Left lobe of liver (tissue), 2 donors: ENCODE measurements at regions not wholly inside any gene's neighbourhood (a gene's known extent, or its start where the extent isn't known, plus 50 kb on each side); places are given as distances from the start of the nearest gene placed in this dataset.
"Not testable (repeated sequence)": the region's sequence is repeated elsewhere in the genome, so short reads cannot be mapped to it uniquely, and the experiment has no call there.

ENCODE experiments used
- ATAC-seq: fragments of 200-7000 bp; cut with Tn5 transposase; one replicate; pipeline ENCODE4 v1.9.1; 2020; ENCODE audit warnings: mild to moderate bottlenecking, moderate library complexity
- DNase-seq: peaks from one replicate; pipeline ENCODE4 v3.0.0-alpha.2; 2020; ENCODE audit warnings: low spot score
- donor health status: DM: no; HTN: no; CAD: no; lungs with moderate emphysema.
- donor health status: DM: no; HTN: yes; CAD: no.

DNA sequence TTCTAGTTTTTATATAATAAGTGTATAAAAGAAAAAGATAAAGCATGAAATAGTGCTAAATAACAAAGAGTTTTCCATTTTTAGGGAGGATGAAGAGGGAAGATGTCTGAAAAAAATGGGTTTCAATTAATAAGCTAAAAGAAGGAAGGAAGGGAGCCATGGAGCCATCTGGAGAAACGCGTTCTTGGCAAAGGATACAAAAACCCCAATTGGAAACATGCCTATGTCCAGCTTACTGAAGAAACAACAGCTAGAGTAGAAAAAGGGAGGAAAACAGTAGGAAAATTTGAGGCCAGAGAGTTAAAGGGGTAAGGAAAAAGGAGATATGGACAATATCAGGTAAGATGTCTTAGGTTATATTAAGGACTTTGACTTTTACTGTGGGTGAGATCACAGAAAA, 416.2 kb upstream of the GHITM start:
- ATAC-seq (no peak), DNase-seq (no peak)

DNA sequence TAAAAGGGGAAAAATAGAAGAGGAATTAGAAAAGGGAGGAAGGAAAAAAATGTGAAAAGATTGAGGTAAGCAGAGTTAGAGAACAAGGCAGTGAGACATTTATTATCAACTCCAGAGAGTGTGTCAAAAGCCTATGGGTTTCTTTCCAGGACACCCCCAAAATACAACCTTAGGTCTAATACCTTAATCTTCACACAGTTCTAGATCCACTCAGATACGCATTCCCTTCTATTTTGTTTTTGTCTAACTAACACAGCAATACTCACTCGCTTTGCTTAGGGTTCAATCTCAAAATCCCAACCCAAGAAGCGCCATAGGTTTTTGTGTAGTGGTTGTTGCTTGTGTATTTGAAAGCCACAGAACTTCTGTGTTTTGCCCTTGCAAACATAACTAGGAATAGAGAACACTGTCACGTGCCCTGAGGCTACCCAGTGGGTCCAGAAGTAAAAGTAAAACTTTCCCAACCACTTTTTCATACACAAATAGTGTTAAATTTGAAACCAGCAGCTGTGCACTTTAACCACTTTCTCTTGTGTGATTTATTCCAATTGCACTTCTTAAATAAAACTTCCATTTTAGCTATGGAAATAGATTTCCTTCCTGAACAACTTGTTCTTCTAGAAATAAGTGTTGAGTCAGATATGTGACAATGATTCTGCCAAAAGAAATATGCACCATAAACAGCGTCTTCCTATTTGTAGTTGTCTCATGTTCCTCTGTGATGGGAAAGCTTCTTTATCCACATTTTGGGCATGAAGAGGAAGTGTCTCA, 414.7 kb upstream of the GHITM start:
- no peak for DNase-seq

DNA sequence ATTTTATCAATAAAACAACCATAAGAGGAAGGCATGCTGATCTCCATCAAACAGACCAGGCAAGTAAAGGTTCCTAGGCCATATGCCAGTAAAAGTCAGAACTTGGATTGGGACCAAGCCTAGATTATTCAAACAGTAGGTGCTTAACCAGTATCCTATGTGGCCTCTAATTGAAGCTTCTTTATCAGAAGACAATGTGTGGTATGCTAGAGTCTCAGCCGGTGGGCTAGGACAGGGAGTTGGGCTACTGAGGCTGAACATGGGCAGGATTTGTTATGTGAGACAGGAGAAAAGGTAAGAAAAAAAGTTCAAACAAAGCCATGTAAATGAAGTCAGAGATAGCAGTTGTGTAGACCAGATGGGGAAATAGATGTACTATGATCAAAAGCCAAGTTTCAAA, 413.7 kb upstream of the GHITM start:
- no peak for ATAC-seq
- no peak for DNase-seq

More for the DNA sequence above, 414.7 kb upstream of the GHITM start:
- no peak for ATAC-seq

DNA sequence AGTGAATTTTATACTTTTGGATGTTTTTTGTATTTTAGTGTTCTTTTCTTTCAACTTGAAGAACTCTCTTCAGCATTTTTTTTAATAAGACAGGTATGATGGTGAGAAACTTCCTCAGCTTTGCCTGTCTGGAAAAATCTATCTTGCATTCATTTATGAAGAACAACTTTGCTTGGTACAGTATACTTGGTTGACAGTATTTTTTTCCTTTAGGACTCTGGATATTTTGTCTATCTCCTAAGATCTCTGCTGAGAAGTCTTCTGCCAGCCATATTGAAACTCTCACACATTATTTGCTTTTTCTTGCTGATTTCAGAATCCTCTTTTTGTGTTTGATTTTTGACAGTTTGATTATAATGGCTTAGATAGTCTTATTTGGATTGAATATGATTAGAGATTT, 405.0 kb upstream of the GHITM start:
- no peak for ATAC-seq
- no peak for DNase-seq

DNA sequence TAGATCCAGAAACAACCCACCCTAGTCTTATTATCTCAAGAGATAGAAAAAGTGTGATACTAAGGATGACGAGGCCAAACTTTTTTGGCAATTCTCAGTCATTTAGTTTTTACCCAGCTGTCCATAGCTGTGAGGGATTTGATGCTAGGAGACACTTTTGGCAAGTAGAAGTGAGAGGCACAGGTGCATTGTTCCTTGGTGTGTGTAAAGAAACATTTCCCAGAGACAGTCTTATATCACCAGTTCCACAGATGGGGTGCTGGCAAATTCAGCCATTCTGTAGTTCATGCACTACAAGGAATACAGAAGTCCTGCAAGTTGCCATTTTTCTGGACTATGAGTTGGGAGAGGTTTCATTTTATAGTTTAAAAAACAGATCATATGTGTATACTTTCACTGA, 403.3 kb upstream of the GHITM start:
- ATAC-seq (no peak), DNase-seq (no peak)

DNA sequence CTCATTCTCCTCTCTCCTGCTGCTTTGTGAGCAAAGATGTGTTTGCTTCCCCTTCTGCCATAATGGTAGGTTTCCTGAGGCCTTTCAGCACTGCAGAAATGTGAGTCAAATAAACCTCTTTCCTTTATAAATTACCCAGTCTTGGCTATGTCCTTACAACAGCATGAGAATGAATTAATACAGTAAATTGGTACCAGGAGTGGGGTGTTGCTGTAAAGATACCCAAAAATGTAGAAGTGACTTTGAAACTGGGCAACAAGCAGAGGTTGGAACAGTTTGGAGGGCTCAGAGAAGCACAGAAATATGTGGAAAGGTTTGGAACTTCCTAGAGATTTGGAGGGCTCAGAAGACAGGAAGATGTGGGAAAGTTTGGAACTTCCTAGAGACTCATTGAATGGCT, 388.7 kb upstream of the GHITM start:
- DNase-seq (no peak), ATAC-seq (no peak)

DNA sequence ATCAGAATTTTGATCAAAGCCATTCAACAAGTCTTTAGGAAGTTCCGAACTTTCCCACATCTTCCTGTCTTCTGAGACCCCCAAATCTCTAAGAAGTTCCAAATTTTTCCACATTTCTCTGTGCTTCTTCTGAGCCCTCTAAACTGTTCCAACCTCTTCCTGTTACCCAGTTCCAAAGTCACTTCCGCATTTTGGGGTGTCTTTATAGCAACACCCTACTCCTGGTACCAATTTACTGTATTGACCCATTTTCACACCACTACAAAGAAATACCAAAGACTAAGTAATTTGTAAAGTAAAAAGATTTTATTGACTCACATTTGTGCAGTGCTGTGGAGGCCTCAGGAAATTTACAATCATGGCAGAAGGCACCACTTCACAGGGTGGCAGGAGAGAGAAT, 385.8 kb upstream of the GHITM start:
- no peak for DNase-seq
- no peak for ATAC-seq

DNA sequence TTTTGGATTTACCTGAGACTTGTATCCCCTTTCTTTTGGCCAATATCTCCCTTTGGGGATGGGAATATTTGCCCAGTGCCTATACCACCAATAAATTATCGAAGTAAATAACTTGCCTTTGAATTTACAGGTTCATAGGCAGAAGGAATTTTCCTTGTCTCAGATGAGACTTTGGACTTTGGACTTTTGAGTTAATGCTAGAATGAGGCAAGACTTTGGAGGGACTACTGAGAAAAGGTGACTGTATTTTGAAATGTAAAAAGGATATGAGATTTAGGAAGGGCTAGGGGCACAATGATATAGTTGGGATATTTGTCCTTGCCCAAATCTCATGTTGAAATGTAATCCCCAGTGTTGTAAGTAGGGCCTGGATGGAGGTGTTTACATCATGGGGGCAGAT, 384.5 kb upstream of the GHITM start:
- ATAC-seq = no peak
- no peak for DNase-seq

DNA sequence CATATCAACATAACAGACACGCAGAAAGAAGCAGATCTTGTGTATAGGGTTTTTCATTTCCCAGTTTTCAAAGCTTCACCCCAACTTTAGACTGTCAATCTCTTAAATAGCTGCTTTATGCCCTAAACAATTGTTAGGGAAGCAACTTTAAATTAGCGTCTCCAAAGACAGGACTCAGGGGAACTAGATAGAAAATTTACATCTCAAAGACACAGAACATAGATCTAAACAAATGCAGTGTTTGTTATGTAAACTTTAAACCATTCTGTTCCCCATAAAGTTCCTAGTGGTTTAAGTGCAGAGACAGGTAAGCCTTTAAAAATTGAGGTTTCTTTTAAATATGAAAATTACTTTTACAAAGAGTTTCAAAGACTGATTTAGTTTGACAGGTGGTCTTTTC, 379.2 kb upstream of the GHITM start:
- DNase-seq = no peak

DNA sequence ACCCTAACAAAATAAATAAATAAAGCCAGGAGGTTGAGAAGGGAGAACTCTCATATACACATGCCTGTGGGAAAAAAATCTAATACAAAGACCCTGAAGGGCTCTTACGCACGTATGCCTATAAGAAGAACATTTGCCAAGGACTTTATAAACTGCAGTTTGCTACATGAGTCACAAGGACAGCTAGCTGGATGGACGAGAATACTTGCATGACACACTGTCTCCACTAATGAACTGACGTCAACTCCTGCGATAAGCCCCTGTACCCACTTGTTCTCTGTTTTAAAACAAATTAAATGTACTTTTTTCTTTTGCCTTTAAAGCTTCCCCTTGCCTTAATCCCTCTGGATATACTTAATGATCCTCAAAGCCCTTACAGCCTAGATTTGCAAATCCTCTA, 374.6 kb upstream of the GHITM start:
- DNase-seq (no peak), ATAC-seq (no peak)

More for the DNA sequence above, 379.2 kb upstream of the GHITM start:
- no peak for ATAC-seq

DNA sequence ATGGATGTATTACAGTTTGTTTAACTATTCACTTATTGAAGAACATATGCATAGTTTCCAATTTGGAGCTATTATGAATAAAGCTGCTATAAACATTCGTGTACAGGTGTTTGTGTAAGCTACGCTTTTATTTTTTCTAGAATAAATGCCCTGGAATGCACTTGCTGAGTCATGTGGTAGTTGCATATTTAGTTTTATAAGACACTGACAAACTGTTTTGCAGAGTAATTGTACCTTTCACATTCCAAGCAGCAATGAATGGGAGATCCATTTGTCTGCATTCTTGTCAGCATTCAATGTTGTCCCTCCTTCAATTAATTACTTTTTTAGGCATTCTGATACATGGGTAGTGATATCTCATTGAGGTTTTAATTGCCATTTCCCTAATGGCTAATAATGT, 373.6 kb upstream of the GHITM start:
- ATAC-seq = no peak

DNA sequence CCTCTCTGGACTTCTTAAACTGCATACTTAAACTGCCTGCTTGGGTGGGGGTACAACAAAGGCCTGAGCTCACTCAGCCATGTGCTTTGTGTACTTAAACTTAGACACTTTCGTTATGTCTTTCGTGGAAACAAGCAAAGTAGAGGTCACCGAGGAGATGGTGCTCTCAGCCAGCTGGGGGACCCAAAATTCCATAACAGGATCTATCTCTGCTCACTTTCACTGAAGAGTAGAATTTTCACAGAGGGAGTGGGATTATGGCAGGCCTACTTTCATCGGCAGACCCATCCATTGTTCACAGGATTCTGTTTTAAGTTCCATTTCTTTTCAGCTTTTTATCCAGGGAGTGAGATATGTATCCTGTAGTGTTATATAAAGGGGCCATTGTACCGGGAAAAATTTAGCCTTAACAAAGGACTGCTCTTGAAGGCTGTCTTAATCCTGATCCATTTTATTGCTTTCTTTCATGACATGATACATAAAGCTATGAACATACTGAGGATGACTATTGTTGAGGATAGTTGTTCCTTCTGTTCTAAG, 370.0 kb upstream of the GHITM start:
- ATAC-seq = no peak
- no peak for DNase-seq

More for the DNA sequence above, 373.6 kb upstream of the GHITM start:
- DNase-seq = no peak

DNA sequence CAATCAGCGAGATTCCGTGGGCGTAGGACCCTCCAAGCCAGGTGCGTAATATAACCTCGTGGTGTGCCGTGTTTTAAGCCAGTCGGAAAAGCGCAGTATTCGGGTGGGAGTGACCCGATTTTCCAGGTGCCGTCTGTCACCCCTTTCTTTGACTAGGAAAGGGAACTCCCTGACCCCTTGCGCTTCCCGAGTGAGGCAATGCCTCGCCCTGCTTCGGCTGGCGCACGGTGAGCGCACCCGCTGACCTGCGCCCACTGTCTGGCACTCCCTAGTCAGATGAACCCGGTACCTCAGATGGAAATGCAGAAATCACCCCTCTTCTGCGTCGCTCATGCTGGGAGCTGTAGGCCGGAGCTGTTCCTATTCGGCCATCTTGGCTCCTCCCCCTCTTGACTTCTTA, 352.6 kb upstream of the GHITM start:
- DNase-seq, ATAC-seq: not testable (repeated sequence)

DNA sequence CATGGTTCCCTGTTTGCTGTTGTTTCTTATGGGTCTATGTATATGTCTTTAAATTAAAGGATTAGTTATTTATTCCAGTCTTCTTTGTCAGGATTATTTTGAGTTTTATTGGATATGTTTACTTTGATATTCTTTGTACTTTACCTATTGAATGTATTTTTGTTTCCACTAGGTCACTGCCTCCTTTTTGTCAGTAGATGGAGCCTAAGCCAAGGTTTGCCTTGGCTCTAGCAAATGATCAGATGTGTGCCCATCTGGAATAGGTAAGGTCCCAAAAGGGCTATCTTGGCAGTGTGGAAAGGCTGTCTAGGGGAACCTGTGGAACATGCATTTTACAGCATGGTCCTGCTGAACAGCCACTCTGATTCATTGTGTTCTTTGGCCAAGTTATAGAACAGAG, 337.3 kb upstream of the GHITM start:
- peak; percentile 77 for ATAC-seq

DNA sequence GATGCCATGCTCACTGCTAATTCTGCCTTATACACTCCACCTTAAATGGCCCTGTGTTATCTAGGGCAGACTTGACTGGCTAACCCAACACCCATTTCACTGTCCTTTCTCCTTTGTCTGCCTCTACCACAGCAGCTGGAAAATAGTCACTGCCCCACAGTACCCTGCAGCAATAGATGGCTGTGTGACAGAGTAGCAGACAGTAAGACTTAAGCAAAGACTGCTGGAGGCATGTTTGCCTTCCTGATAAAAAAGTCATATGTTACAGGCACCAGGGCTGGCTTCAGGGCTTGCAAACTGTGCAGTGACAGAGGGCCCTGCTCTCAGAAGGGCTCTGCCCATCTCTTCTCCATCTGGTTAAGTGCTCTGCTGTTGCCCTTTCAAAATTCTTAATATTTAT, 332.6 kb upstream of the GHITM start:
- no peak for DNase-seq

More for the DNA sequence above, 337.3 kb upstream of the GHITM start:
- no peak for DNase-seq

DNA sequence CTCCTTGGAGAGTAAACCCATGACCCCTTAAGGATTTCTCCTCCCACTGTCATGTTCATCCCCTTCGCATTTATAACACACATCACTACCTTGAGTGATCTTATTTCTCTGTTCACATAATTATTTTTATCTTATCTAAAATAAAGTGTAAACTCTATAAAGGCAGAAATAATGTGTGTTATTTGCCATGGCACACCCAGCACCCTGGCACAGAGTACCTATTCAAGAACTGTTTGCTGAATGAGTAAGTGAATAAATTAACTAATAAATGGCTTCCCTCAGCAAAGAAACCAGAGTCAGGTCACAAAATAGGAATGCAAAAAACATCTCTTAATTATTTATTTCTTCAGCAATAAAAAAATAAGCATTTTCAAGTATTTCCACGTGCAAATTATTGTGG, 330.3 kb upstream of the GHITM start:
- ATAC-seq (no peak), DNase-seq (no peak)

More for the DNA sequence above, 332.6 kb upstream of the GHITM start:
- no peak for ATAC-seq

DNA sequence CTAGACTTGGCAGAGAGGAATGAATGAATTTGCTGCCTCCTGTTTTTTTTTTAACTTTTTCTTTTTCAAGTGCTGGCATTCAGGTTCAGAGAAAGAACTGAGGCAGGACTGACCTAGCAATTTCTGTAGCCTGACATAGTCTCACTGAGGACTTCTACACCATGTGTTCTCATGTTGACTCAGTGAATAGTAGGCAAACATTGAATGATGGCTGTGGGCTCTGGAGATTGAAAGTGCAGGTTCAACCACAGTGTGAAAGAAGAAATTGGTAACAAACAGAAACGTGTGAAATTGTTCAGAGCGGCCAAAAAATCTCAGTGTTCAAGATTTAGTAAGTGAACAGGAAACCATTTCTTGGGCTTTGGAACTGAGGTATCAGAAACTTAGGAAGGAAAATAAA, 322.4 kb upstream of the GHITM start:
- no peak for DNase-seq
- ATAC-seq = no peak

DNA sequence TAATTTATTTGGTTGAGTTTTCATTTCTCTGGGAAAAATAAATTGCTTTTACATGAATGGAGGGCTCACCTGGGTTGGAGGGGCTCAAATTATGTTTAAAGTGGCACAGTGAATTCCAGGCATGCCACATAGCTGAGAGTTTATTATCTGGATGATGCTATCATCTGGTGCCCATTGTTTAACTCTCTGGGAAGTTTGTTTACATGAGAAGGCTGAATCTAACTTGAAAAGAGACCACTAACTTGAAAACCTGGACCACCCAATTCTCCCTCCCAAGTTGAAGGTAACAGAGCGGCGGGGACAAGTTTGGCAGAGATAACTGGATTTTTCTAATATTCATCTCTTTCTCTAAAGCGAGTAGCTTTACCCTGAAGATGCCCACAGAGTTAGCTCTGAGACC, 321.5 kb upstream of the GHITM start:
- DNase-seq (no peak), ATAC-seq (no peak)

DNA sequence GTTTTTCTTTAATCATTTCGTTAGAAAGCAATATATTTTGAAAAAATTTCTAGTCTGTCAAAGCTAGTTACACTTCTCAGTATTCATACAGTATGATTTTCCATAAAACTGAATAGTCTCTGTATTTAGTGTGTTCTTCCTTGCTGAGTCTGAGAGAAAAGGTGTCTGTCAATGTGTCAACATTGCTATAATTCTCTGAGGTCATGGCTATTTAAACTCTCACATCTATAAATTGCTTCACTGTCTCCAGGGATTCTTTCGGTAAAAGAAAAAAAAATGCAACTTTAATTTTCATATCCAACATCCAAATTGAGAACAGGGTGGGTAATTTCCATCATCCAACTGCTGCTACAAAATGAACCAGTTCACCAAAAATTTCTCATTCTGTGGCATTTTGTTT, 319.7 kb upstream of the GHITM start:
- no peak for ATAC-seq
- no peak for DNase-seq

DNA sequence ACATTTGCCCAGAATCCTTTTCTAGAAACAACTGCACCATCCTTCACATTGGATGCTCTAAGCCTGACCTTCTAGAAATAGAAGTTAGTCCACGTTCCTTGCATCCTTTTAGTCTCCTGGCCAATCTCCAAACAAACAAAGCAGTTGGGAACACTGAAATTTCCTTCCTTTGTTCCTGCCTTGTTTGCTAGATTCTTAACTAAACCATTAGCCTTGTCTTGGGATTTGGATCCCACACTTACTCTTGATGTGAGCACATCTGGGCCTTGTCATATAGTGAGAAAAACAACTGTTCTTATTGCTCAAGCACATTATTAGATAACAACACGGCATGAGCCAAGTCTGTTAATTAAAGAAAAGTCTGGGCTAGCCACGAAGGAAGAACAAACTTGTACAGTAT, 319.3 kb upstream of the GHITM start:
- no peak for ATAC-seq
- DNase-seq = no peak

DNA sequence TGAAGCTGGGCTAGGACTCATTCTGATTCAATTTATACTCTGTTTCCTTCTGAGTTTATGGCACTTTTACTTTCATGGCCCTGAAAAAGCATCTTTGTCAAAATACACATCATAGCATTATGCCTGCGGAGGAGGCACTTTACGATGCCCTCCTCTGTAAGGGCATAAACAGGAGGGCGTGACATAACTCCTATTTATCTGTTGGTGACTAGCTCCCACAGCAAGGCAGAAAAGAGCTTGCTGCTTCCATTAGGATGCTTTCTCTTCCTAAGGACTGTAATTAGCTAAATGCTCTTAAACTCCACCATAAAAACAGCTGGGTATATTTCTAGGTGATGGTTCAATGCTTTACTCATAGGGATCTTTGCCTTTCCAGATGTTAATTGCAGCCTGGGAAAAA, 315.2 kb upstream of the GHITM start:
- ATAC-seq (no peak), DNase-seq (no peak)

DNA sequence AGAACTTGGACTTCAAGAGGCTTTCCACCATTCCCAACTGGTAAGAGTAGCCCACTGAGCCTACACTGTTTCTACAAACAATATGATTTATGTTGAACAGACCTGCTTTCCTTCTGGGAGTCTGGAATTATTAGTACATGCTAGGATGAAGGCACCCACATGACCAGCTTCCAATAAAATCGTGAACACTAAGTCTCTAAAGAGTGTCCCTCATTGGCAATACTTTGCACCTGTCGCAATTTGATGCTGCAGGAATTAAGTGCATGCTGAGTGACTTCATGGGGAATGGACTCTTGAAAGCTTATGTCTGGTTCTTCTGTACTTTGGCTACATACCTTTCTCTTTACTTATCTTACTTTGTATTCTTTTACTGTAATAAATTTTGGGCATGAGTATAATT, 305.2 kb upstream of the GHITM start:
- no peak for DNase-seq
- no peak for ATAC-seq
